Adrenal gland (tissue), 9 donors: ENCODE measurements at regions not wholly inside any gene's neighbourhood (a gene's known extent, or its start where the extent isn't known, plus 50 kb on each side); places are given as distances from the start of the nearest gene placed in this dataset.
A peak's percentile ranks its signal among the peaks of the same experiment; 100 is the strongest.

ENCODE experiments used
- DNase-seq, 7 donors: peaks; one replicate each; pipeline ENCODE4 v3.0.0-alpha.2; 2019 to 2020
- H3K27ac ChIP-seq, 5 donors: fragments of 200-600 bp; sonication (generic) in 4 of 5; 1 replicate in 3 of 5; 2 replicates in 2 of 5; pipeline versions ENCODE4 v1.5.1 to v1.8.0; 2016 to 2020; ENCODE audit warnings: mild to moderate bottlenecking in 1 of 5
- H3K27me3 ChIP-seq: fragments of 200-600 bp; 2 replicates; pipeline ENCODE4 v1.8.0; 2021
- H3K36me3 ChIP-seq, 2 donors: fragments of 200-600 bp; replicated peaks in 1 of 2; 1 replicate in 1 of 2; 2 replicates in 1 of 2; pipeline versions ENCODE4 v1.5.1 to v1.8.0; 2018 to 2022
- H3K4me1 ChIP-seq, 2 donors: fragments of 200-600 bp; replicated peaks in 1 of 2; 1 replicate in 1 of 2; 2 replicates in 1 of 2; pipeline versions ENCODE4 v1.5.1 to v1.8.0; 2018 to 2021
- H3K4me3 ChIP-seq, 4 donors: fragments of 200-600 bp; sonication (generic) in 3 of 4; one replicate each; pipeline ENCODE4 v1.5.1; 2016 to 2018
- H3K9me3 ChIP-seq, 3 donors: fragments of 200-600 bp; sonication (generic) in 1 of 3; replicated peaks in 1 of 3; 1 replicate in 2 of 3; 2 replicates in 1 of 3; pipeline versions ENCODE4 v1.5.1 to v1.8.0; 2016 to 2021
- CTCF ChIP-seq, 6 experiments: fragments of 450-650 bp in 4 of 6; fragments of 200-600 bp in 2 of 6; sonication (generic) in 1 of 6; IDR thresholded peaks; 1 replicate in 5 of 6; 2 replicates in 1 of 6; pipeline versions ENCODE4 v1.5.1 to v1.8.0; 2016 to 2021; ENCODE audit warnings: antibody characterized with exemption in 6 of 6, mild to moderate bottlenecking in 2 of 6, moderate library complexity in 1 of 6
- POLR2A ChIP-seq, 2 donors: fragments of 450-650 bp; IDR thresholded peaks; one replicate each; pipeline ENCODE4 v1.6.1; 2017; ENCODE audit warnings: antibody characterized with exemption in 2 of 2, mild to moderate bottlenecking in 2 of 2, moderate library complexity in 1 of 2
- WGBS, 4 donors: extraction: QIAGEN DNeasy Blood & Tissue Kit in 2 of 4; methylation state at CpG; one replicate each; pipeline versions ENCODE4 v1.1.5 to v1.1.7; 2013 to 2017; 5-methylcytosine and 5-hydroxymethylcytosine counted together
- intact Hi-C, 2 donors: fragments of 100-400 bp; cut with DNase I; formaldehyde crosslinking; loops; one replicate each; pipeline versions ENCODE4 v1.14.1 to v1.15.0; 2022 to 2023
- donor health status: healthy with polysubstance abuse.
- donor health status: Bipolar disorder and iron deficiency.
- donor health status: DM: yes; HTN: yes; CAD: no.
- donor health status: DM: no; HTN: no; CAD: no.
- donor health status: DM: no; HTN: no; CAD: no.

- Histone ChIP-seq H3K4me3 (no peak overlapping the region), H3K27ac (peak overlapping the region in 1 of 5 donors; percentile 63), H3K4me1 (peaks cover 0 to 9% of the 10 kb centered on the region in 2 donors), H3K9me3 (no peaks in the 10 kb centered on the region), H3K36me3 (no peaks in the 10 kb centered on the region), H3K27me3 (no peaks in the 10 kb centered on the region)
- no peak for DNase-seq
- 95 to 98% (median 96%) methylated on average over 6 of the region's 6 CpGs for WGBS, 4 donors
- intact Hi-C loops = no loop called here
- TF ChIP-seq POLR2A (IDR thresholded peaks at IDR 0.05) = no peak
- TF ChIP-seq CTCF (IDR thresholded peaks at IDR 0.05) = no peak
Observed at GRCh38 chr5:142427529-142427928, 102.7 kb upstream of the SPRY4 start.

- intact Hi-C loops = no loop called here
- DNase-seq = no peak
- H3K27ac ChIP-seq = peak overlapping the region in 2 of 5 donors; percentile 17 to 63
Observed at GRCh38 chr5:142427015-142427364, 102.2 kb upstream of the SPRY4 start.

GRCh38 chr5:142426129-142427014 lies 101.6 kb upstream of the SPRY4 start:
- H3K27ac ChIP-seq = peak overlapping the region in 3 of 5 donors; percentile 5 to 63 (median 17)
- no peak overlapping the region for H3K4me3 ChIP-seq
- H3K4me1 ChIP-seq = peaks cover 0 to 9% of the 10 kb centered on the region in 2 donors
- peak; percentile 26 to 83 (median 49) for DNase-seq
- intact Hi-C loops = no loop called here
- TF ChIP-seq CTCF (IDR thresholded peaks at IDR 0.05) = no peak
- no peak for TF ChIP-seq POLR2A (IDR thresholded peaks at IDR 0.05)
- no peaks in the 10 kb centered on the region for H3K9me3 ChIP-seq
- H3K36me3 ChIP-seq = no peaks in the 10 kb centered on the region
- WGBS, 4 donors = 57 to 66% (median 59%) methylated on average over 17 of the region's 17 CpGs
- no peaks in the 10 kb centered on the region for H3K27me3 ChIP-seq

More at GRCh38 chr5:142427015-142427364, 102.2 kb upstream of the SPRY4 start:
- no peak for TF ChIP-seq POLR2A (IDR thresholded peaks at IDR 0.05)
- no peak for TF ChIP-seq CTCF (IDR thresholded peaks at IDR 0.05)
- Histone ChIP-seq H3K36me3 (no peaks in the 10 kb centered on the region), H3K4me1 (peaks cover 0 to 9% of the 10 kb centered on the region in 2 donors), H3K27me3 (no peaks in the 10 kb centered on the region), H3K9me3 (no peaks in the 10 kb centered on the region), H3K4me3 (no peak overlapping the region)
- WGBS, 4 donors = 72 to 90% (median 77%) methylated on average over 7 of the region's 7 CpGs

- H3K36me3 ChIP-seq = no peaks in the 10 kb centered on the region
- no peaks in the 10 kb centered on the region for H3K9me3 ChIP-seq
- peaks cover 0 to 9% of the 10 kb centered on the region in 2 donors for H3K4me1 ChIP-seq
- DNase-seq = peak in 1 of 7 donors; percentile 45
- WGBS, 4 donors = 80 to 89% (median 85%) methylated on average over 7 of the region's 7 CpGs
- no peak for TF ChIP-seq CTCF (IDR thresholded peaks at IDR 0.05)
- no peak for TF ChIP-seq POLR2A (IDR thresholded peaks at IDR 0.05)
- no peak overlapping the region for H3K4me3 ChIP-seq
- H3K27me3 ChIP-seq = no peaks in the 10 kb centered on the region
- intact Hi-C loops = no loop called here
- H3K27ac ChIP-seq = peak overlapping the region in 3 of 5 donors; percentile 5 to 63 (median 17)
Observed at GRCh38 chr5:142425286-142426065, 100.7 kb upstream of the SPRY4 start.
